C4-2B (cell line): ENCODE measurements at regions not wholly inside any gene's neighbourhood (a gene's known extent, or its start where the extent isn't known, plus 50 kb on each side); places are given as distances from the start of the nearest gene placed in this dataset.

ENCODE experiments used
- ZFX ChIP-seq: fragments of 450-650 bp; IDR thresholded peaks from 2 replicates; pipeline ENCODE4 v1.6.1; 2017
- TF ChIP-seq, protein P1 (sequence below): fragments of 450-650 bp; conservative IDR thresholded peaks from 2 replicates; pipeline ENCODE4 v1.5.1; 2017; ENCODE audit warnings: mild to moderate bottlenecking

DNA sequence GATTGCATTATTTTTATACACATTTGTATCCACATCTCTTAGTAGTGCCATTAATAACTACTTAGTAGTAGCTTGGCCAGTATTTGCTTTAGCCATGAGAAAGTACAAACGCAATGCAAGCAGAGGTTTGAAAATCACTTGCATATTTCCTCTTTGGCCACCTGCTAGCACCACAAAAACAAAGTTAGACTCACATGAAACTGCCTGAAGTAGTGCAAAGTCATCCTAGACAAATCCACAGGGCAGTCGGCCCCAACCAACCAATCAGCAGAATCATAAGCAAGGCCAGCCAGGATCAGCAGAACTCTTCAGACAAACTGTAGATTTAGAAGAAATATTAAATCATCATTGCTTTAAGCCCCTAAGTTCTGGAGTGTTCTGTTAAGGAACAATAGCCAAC is 135.2 kb upstream of the VGLL2 start:
- TF ChIP-seq, protein P1, sequence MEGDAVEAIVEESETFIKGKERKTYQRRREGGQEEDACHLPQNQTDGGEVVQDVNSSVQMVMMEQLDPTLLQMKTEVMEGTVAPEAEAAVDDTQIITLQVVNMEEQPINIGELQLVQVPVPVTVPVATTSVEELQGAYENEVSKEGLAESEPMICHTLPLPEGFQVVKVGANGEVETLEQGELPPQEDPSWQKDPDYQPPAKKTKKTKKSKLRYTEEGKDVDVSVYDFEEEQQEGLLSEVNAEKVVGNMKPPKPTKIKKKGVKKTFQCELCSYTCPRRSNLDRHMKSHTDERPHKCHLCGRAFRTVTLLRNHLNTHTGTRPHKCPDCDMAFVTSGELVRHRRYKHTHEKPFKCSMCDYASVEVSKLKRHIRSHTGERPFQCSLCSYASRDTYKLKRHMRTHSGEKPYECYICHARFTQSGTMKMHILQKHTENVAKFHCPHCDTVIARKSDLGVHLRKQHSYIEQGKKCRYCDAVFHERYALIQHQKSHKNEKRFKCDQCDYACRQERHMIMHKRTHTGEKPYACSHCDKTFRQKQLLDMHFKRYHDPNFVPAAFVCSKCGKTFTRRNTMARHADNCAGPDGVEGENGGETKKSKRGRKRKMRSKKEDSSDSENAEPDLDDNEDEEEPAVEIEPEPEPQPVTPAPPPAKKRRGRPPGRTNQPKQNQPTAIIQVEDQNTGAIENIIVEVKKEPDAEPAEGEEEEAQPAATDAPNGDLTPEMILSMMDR = no peak
- no peak for TF ChIP-seq ZFX
